K562 (cell line): ENCODE measurements at regions not wholly inside any gene's neighbourhood (a gene's known extent, or its start where the extent isn't known, plus 50 kb on each side); places are given as distances from the start of the nearest gene placed in this dataset.

Experiments
- ATAC-seq: fragments of 200-7000 bp; cut with Tn5 transposase; 3 replicates; pipeline ENCODE4 v1.9.1; 2020; ENCODE audit warnings: moderate library complexity
- BruUV-seq: library from RNA; stranded (reverse); fragments of 400-500 nt; replicated peaks from 2 replicates; lab custom pipeline; 2021; lab: Mats Ljungman, UMichigan
- CTCF ChIA-PET: fragments of 300-600 bp; formaldehyde crosslinking; extraction: SDS; loops from one replicate; lab custom pipeline; 2021; ENCODE audit warnings: low intra/inter-chr PET ratio; lab: Yijun Ruan, JAX
- POLR2A ChIA-PET: fragments of 300-600, 350-650 bp; sonication (Branson Sonifier 250); formaldehyde crosslinking; extraction: SDS; loops from one replicate; lab custom pipeline; 2021; ENCODE audit warnings: antibody characterized with exemption, inconsistent platforms; lab: Yijun Ruan, JAX
- DNase-seq, 4 experiments: peaks; one replicate each; pipeline versions ENCODE4 v3.0.0 to v3.0.0-alpha.2; 2011 to 2018; ENCODE audit warnings: low spot score in 3 of 4, mixed read lengths in 3 of 4; ENCODE audit errors: extremely low read depth in 1 of 4
- FAIRE-seq: peaks from 2 replicates; lab custom pipeline; 2011; peaks lifted over from hg19 to GRCh38; lab: Jason Lieb, UNC
- H2AFZ ChIP-seq: 2 replicates; pipeline ENCODE4 v1.6.0; 2011; ENCODE audit warnings: low read depth, low read length, control low read depth, inconsistent platforms
- H3K27ac ChIP-seq: fragments of 200-600 bp; 3 replicates; pipeline ENCODE4 v1.8.0; 2011; ENCODE audit warnings: low read depth, mild to moderate bottlenecking, control low read depth, inconsistent platforms, low read length, moderate library complexity, mixed read lengths; ENCODE audit errors: extremely low read depth
- H3K27me3 ChIP-seq, 2 experiments: fragments of 300-600 bp in 1 of 2; 2 replicates in 1 of 2; 3 replicates in 1 of 2; pipeline versions ENCODE4 v1.6.0 to v1.8.0; 2011; ENCODE audit warnings: inconsistent platforms in 2 of 2, low read length in 2 of 2, mild to moderate bottlenecking in 1 of 2, mixed read lengths in 1 of 2, moderate library complexity in 1 of 2; ENCODE audit not compliant: control insufficient read depth in 2 of 2, insufficient read depth in 2 of 2
- H3K36me3 ChIP-seq: fragments of 300-600 bp; 3 replicates; pipeline ENCODE4 v1.8.0; 2011; ENCODE audit warnings: mild to moderate bottlenecking, low read length, inconsistent platforms; ENCODE audit not compliant: control insufficient read depth, insufficient read depth
- H3K4me1 ChIP-seq, 2 experiments: fragments of 200-600 bp in 1 of 2; replicated peaks in 1 of 2; 2 replicates in 1 of 2; 3 replicates in 1 of 2; pipeline versions ENCODE4 v1.5.1 to v1.8.0; 2011; ENCODE audit warnings: inconsistent platforms in 2 of 2, low read length in 2 of 2, mild to moderate bottlenecking in 1 of 2, mixed read lengths in 1 of 2, moderate library complexity in 1 of 2; ENCODE audit not compliant: control insufficient read depth in 2 of 2, insufficient read depth in 2 of 2
- H3K4me2 ChIP-seq: 2 replicates; pipeline ENCODE4 v1.6.1; 2011; ENCODE audit warnings: low read length, control low read depth, inconsistent platforms, mixed read lengths; ENCODE audit not compliant: insufficient read depth
- H3K4me3 ChIP-seq: fragments of 200-600 bp; sonication (generic), shearing (Covaris generic); 2 replicates; pipeline ENCODE4 v1.5.1; 2016; ENCODE audit warnings: control low read depth, inconsistent platforms
- H3K79me2 ChIP-seq: fragments of 200-600 bp; 3 replicates; pipeline ENCODE4 v1.8.0; 2011; ENCODE audit warnings: low read length, inconsistent platforms; ENCODE audit not compliant: control insufficient read depth, insufficient read depth
- H3K9ac ChIP-seq, 2 experiments: 2 replicates each; pipeline versions ENCODE4 v1.6.0 to v1.6.1; 2011; ENCODE audit warnings: low read depth in 2 of 2, low read length in 2 of 2, control low read depth in 1 of 2, inconsistent platforms in 1 of 2, mild to moderate bottlenecking in 1 of 2, mixed read lengths in 1 of 2; ENCODE audit not compliant: insufficient read depth in 1 of 2
- H3K9me1 ChIP-seq: one replicate; pipeline ENCODE4 v1.6.0; 2011; ENCODE audit warnings: inconsistent platforms, mild to moderate bottlenecking, low read length, moderate library complexity; ENCODE audit not compliant: control insufficient read depth, insufficient read depth
- H3K9me3 ChIP-seq: replicated peaks from 2 replicates; pipeline ENCODE4 v1.5.1; 2011; ENCODE audit warnings: low read depth, low read length, inconsistent platforms; ENCODE audit not compliant: control insufficient read depth, insufficient read depth
- H4K20me1 ChIP-seq: replicated peaks from 2 replicates; pipeline ENCODE4 v1.6.1; 2011; ENCODE audit warnings: low read length, inconsistent platforms, mixed read lengths; ENCODE audit not compliant: control insufficient read depth, insufficient read depth
- CEBPG ChIP-seq, 3 experiments: fragments of 200-800 bp in 1 of 3; sonication (Bioruptor generic) in 1 of 3; sonication (generic) in 1 of 3; formaldehyde crosslinking in 1 of 3; IDR thresholded peaks in 2 of 3; conservative IDR thresholded peaks in 1 of 3; 2 replicates each; pipeline versions ENCODE4 v1.6.1 to v1.8.0; 2016 to 2022; ENCODE audit warnings: missing compliant biosample characterization in 2 of 3, missing genetic modification characterization in 2 of 3, mild to moderate bottlenecking in 1 of 3, missing genetic modification reagents in 1 of 3
- GTF2E2 ChIP-seq: fragments of 200-800 bp; sonication (Bioruptor generic); IDR thresholded peaks from 2 replicates; pipeline ENCODE4 v1.6.1; 2016; ENCODE audit warnings: missing genetic modification characterization, missing compliant biosample characterization
- HOXB6 ChIP-seq: fragments of 250-450 bp; sonication (Bioruptor Pico); IDR thresholded peaks from 2 replicates; pipeline ENCODE4 v1.5.1; 2022; ENCODE audit warnings: mild to moderate bottlenecking, borderline replicate concordance
- KLF16 ChIP-seq: IDR thresholded peaks from 2 replicates; pipeline ENCODE4 v1.6.1; 2016; ENCODE audit warnings: antibody characterized with exemption
- LEF1 ChIP-seq: fragments of 450-650 bp; IDR thresholded peaks from 2 replicates; pipeline ENCODE4 v1.6.1; 2016; ENCODE audit warnings: mild to moderate bottlenecking
- MBD2 ChIP-seq: sonication (generic); IDR thresholded peaks from 2 replicates; pipeline ENCODE4 v1.6.1; 2016; ENCODE audit warnings: low read depth, borderline replicate concordance
- REST ChIP-seq, 2 experiments: fragments of 450-650 bp; formaldehyde crosslinking in 1 of 2; IDR thresholded peaks; 2 replicates each; pipeline versions ENCODE4 v1.4.0 to v1.6.1; 2014 to 2020; ENCODE audit warnings: mild to moderate bottlenecking in 2 of 2, borderline replicate concordance in 1 of 2, low read depth in 1 of 2
- SMARCA5 ChIP-seq: fragments of 450-650 bp; IDR thresholded peaks from 2 replicates; pipeline ENCODE4 v1.6.1; 2016
- TAF9B ChIP-seq: fragments of 450-650 bp; IDR thresholded peaks from 2 replicates; pipeline ENCODE4 v1.6.1; 2018; ENCODE audit warnings: mild to moderate bottlenecking; ENCODE audit not compliant: partially characterized antibody
- ZC3H11A ChIP-seq: IDR thresholded peaks from 2 replicates; pipeline ENCODE4 v1.6.1; 2012; ENCODE audit warnings: low read depth, low read length, improper control_type of control experiment
- WGBS: fragments of 100-300 bp; shearing (Covaris generic); methylation state at CpG from one replicate; pipeline ENCODE4 v1.1.6; 2016; ENCODE audit warnings: low coverage, mixed read lengths; ENCODE audit not compliant: insufficient coverage; ENCODE audit errors: missing lambda C conversion rate; 5-methylcytosine and 5-hydroxymethylcytosine counted together
- in situ Hi-C: fragments of 300-500 bp; cut with MboI; formaldehyde crosslinking; loops from 4 replicates; pipeline ENCODE4 v1.15.0; 2018; ENCODE audit warnings: inconsistent platforms, mixed read lengths
- intact Hi-C: fragments of 100-400 bp; cut with micrococcal nuclease; formaldehyde crosslinking; loops from 2 replicates; pipeline ENCODE4 v1.14.2; 2022
- TF ChIP-seq, protein P1 (sequence below), 3 experiments: fragments of 200-800 bp in 1 of 3; fragments of 250-450 bp in 1 of 3; fragments of 450-650 bp in 1 of 3; sonication (Bioruptor Pico) in 1 of 3; sonication (Bioruptor generic) in 1 of 3; formaldehyde crosslinking in 1 of 3; IDR thresholded peaks; 2 replicates each; pipeline versions ENCODE4 v1.6.1 to v1.8.0; 2016 to 2022; ENCODE audit warnings: mild to moderate bottlenecking in 2 of 3, missing genetic modification characterization in 2 of 3, missing compliant biosample characterization in 1 of 3, moderate library complexity in 1 of 3

GRCh38 chr18:10182009-10182624 lies 268.3 kb downstream of the VAPA start:
- CTCF ChIA-PET = no interaction called here
- TF ChIP-seq ZC3H11A (no peak), HOXB6 (CRISPR knock-in tag) (no peak), CEBPG (CRISPR knock-in tag; IDR thresholded peaks at IDR 0.05) (no peak), CEBPG (tag; conservative IDR thresholded peaks at IDR 0.05 in 1 of 2, IDR thresholded peaks at IDR 0.05 in 1 of 2) (no peak), LEF1 (no peak), KLF16 (no peak), REST (IDR thresholded peaks at IDR 0.05; ENCODE audit: borderline replicate concordance) (no peak), REST (CRISPR knock-in tag; IDR thresholded peaks at IDR 0.05; ENCODE audit: low read depth) (no peak), GTF2E2 (tag) (no peak), SMARCA5 (no peak), TAF9B (no peak), MBD2 (no peak)
- TF ChIP-seq, protein P1, sequence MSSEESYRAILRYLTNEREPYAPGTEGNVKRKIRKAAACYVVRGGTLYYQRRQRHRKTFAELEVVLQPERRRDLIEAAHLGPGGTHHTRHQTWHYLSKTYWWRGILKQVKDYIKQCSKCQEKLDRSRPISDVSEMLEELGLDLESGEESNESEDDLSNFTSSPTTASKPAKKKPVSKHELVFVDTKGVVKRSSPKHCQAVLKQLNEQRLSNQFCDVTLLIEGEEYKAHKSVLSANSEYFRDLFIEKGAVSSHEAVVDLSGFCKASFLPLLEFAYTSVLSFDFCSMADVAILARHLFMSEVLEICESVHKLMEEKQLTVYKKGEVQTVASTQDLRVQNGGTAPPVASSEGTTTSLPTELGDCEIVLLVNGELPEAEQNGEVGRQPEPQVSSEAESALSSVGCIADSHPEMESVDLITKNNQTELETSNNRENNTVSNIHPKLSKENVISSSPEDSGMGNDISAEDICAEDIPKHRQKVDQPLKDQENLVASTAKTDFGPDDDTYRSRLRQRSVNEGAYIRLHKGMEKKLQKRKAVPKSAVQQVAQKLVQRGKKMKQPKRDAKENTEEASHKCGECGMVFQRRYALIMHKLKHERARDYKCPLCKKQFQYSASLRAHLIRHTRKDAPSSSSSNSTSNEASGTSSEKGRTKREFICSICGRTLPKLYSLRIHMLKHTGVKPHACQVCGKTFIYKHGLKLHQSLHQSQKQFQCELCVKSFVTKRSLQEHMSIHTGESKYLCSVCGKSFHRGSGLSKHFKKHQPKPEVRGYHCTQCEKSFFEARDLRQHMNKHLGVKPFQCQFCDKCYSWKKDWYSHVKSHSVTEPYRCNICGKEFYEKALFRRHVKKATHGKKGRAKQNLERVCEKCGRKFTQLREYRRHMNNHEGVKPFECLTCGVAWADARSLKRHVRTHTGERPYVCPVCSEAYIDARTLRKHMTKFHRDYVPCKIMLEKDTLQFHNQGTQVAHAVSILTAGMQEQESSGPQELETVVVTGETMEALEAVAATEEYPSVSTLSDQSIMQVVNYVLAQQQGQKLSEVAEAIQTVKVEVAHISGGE (CRISPR knock-in tag; IDR thresholded peaks at IDR 0.05) = no peak

More at GRCh38 chr18:10182009-10182624, 268.3 kb downstream of the VAPA start:
- H2AFZ ChIP-seq = no peak overlapping the region
- no peaks in the 10 kb centered on the region for H3K9me3 ChIP-seq
- no TSS peak for BruUV-seq
- no peak overlapping the region for H3K4me2 ChIP-seq
- ATAC-seq (no peak), FAIRE-seq (no peak), DNase-seq (no peak)
- H3K9ac ChIP-seq = no peak overlapping the region
- no peak overlapping the region for H3K4me3 ChIP-seq
- in situ Hi-C loops = no loop called here
- H3K27ac ChIP-seq = no peak overlapping the region
- H3K9me1 ChIP-seq = no peaks in the 10 kb centered on the region
- no peaks in the 10 kb centered on the region for H3K4me1 ChIP-seq
- no peaks in the 10 kb centered on the region for H3K36me3 ChIP-seq
- POLR2A ChIA-PET = no interaction called here
- no peaks in the 10 kb centered on the region for H3K79me2 ChIP-seq
- H3K27me3 ChIP-seq = peaks cover 0 to 12% of the 10 kb centered on the region in 2 experiments; a peak in 3 of 5 replicates
- intact Hi-C loops = no loop called here
- H4K20me1 ChIP-seq = no peaks in the 10 kb centered on the region
- WGBS = 1% methylated on average over 10 of the region's 11 CpGs
